Astrocyte of the spinal cord (primary cell): ENCODE measurements at regions not wholly inside any gene's neighbourhood (a gene's known extent, or its start where the extent isn't known, plus 50 kb on each side); places are given as distances from the start of the nearest gene placed in this dataset.

Experiments
- DNase-seq: peaks from one replicate; pipeline ENCODE4 v3.0.0; 2011; ENCODE audit warnings: low read depth, low spot score
- H3K4me3 ChIP-seq: 2 replicates; pipeline ENCODE4 v1.5.1; 2011; ENCODE audit warnings: low read depth, mild to moderate bottlenecking, low read length, moderate library complexity
- in situ Hi-C: cut with HindIII; loops from 2 replicates; pipeline ENCODE4 v1.10.0; 2017; ENCODE audit warnings: low sequenced_read_pairs
- TF ChIP-seq, protein P1 (sequence below): IDR thresholded peaks from 2 replicates; pipeline ENCODE4 v1.5.1; 2012; ENCODE audit warnings: low read depth, mild to moderate bottlenecking, low read length, inconsistent platforms

GRCh38 chr13:66036024-66036614 is 1194.0 kb downstream of the PCDH9 start:
- in situ Hi-C loops = no loop called here
- no peak for DNase-seq
- TF ChIP-seq, protein P1, sequence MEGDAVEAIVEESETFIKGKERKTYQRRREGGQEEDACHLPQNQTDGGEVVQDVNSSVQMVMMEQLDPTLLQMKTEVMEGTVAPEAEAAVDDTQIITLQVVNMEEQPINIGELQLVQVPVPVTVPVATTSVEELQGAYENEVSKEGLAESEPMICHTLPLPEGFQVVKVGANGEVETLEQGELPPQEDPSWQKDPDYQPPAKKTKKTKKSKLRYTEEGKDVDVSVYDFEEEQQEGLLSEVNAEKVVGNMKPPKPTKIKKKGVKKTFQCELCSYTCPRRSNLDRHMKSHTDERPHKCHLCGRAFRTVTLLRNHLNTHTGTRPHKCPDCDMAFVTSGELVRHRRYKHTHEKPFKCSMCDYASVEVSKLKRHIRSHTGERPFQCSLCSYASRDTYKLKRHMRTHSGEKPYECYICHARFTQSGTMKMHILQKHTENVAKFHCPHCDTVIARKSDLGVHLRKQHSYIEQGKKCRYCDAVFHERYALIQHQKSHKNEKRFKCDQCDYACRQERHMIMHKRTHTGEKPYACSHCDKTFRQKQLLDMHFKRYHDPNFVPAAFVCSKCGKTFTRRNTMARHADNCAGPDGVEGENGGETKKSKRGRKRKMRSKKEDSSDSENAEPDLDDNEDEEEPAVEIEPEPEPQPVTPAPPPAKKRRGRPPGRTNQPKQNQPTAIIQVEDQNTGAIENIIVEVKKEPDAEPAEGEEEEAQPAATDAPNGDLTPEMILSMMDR = no peak

GRCh38 chr13:66033924-66034323 is 1196.2 kb downstream of the PCDH9 start:
- TF ChIP-seq, protein P1 = no peak
- in situ Hi-C loops = no loop called here
- DNase-seq = no peak
- H3K4me3 ChIP-seq = no peak overlapping the region

More at GRCh38 chr13:66036024-66036614, 1194.0 kb downstream of the PCDH9 start:
- no peak overlapping the region for H3K4me3 ChIP-seq

DNA sequence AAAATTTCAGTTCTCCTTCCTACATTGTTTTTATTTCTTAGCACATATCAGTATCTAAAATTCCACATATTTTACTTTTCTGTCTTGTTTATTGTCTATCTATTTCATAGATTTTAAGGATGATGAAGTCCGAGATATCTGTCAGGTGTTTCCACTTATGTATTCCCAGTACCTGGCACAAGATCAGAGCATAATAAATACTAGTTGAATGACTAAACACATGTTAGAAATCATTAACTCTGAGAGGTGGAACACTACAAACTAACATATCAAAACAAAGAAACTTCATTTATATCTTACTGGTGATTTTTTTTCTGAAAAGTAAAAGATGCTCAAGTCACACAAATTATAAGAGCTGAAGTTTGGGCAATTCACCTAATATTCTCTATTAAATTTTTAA is 1208.3 kb downstream of the PCDH9 start:
- no peak for DNase-seq
- H3K4me3 ChIP-seq = no peak overlapping the region
- in situ Hi-C loops = no loop called here
- TF ChIP-seq, protein P1 = no peak

GRCh38 chr13:66014771-66015170 is 1215.4 kb downstream of the PCDH9 start:
- DNase-seq = no peak
- H3K4me3 ChIP-seq = no peak overlapping the region
- in situ Hi-C loops = no loop called here
- TF ChIP-seq, protein P1 = no peak

DNA sequence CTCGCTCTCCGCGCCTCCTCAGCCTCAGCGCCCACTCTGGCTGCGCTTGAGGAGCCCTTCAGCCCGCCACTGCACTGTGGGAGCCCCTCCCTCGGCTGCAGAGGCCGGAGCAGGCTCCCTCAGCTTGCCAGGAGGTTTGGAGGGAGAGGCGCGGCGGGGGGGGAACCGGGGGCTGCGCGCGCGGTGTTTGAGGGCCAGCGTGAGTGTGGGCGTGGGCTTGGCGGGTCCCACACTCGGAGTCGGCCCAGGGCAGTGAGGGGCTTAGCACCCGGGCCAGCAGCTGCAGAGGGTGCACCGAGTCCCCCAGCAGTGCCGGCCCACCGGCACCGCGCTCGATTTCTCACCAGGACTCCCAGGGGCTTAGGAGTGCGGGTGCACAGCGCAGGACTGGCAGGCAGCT is 1220.9 kb downstream of the PCDH9 start:
- TF ChIP-seq, protein P1 = no peak
- H3K4me3 ChIP-seq = no peak overlapping the region
- in situ Hi-C loops = no loop called here
- no peak for DNase-seq

GRCh38 chr13:66003558-66003957 is 1226.6 kb downstream of the PCDH9 start:
- in situ Hi-C loops = no loop called here
- no peak overlapping the region for H3K4me3 ChIP-seq
- TF ChIP-seq, protein P1 = no peak
- no peak for DNase-seq

DNA sequence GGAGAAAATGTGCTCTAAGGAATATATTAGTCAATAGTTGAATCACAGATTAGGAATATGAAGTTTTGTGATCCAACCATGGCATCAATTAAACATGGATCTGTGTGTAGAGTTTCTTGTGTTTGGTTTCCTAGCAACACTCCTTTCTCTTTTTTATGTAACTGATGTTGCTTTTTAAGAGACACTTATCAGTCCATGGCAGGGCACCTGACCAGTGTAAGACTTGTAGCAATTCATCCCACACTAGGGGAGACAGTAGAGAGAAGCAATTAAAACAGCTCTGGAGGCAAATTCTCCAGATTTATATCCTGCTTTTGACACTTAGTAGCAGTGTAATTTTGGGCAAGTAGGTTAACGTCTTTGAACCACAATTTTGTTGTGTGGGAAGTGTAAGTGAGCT is 1229.0 kb downstream of the PCDH9 start:
- no peak for DNase-seq
- no peak overlapping the region for H3K4me3 ChIP-seq
- TF ChIP-seq, protein P1 = no peak
- in situ Hi-C loops = no loop called here
